ENCODE measurements at regions not wholly inside any gene's neighbourhood (a gene's known extent, or its start where the extent isn't known, plus 50 kb on each side); places are given as distances from the start of the nearest gene placed in this dataset.
"Not testable (repeated sequence)": the region's sequence is repeated elsewhere in the genome, so short reads cannot be mapped to it uniquely, and the experiment has no call there.

DNA sequence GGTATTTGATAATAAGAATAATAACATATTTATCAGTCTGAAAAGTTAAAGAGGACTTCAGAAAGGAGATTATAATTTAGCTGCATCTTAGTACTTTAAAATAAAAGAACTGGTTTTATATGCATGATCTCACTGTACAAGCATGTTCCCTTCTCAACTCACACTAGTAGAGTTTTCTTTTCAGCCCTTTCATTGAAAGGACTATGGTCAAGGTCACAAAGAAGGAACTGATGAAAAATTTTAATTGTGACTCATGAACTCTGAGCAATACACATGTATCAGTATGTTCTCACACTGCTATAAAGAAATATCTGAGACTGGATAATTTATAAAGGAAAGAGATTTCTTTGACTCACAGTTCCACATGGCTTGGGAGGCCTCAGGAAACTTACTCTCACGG is 73.7 kb upstream of the NDST4 start (continued):
- TF ChIP-seq, protein P1, sequence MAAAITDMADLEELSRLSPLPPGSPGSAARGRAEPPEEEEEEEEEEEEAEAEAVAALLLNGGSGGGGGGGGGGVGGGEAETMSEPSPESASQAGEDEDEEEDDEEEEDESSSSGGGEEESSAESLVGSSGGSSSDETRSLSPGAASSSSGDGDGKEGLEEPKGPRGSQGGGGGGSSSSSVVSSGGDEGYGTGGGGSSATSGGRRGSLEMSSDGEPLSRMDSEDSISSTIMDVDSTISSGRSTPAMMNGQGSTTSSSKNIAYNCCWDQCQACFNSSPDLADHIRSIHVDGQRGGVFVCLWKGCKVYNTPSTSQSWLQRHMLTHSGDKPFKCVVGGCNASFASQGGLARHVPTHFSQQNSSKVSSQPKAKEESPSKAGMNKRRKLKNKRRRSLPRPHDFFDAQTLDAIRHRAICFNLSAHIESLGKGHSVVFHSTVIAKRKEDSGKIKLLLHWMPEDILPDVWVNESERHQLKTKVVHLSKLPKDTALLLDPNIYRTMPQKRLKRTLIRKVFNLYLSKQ (tag by site-specific recombination; IDR thresholded peaks at IDR 0.05; ENCODE audit: borderline replicate concordance): no peak
- TF ChIP-seq ZNF24 (tag by site-specific recombination; IDR thresholded peaks at IDR 0.05): no peak

DNA sequence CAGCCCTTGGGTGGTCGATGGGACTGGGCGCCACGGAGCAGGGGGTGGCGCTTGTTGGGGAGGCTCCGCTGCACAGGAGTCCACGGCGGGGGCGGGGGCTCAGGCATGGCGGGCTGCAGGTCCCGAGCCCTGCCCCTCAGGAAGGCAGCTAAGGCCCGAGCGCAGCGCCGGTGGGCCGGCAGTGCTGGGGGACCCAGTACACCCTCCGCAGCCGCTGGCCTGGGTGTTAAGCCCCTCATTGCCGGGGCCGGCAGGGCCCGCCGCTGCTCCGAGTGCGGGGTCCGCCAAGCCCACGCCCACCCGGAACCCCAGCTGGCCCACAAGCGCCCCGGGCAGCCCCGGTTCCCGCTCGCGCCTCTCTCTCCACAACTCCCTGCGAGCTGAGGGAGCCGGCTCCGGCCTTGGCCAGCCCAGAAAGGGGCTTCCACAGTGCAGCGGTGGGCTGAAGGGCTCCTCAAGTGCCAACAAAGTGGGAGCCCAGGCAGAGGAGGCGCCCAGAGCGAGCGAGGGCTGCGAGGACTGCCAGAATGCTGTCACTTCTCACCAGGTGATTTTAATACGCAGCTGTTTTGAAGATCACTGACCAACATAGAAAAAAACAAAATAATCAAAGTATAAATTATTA is 66.1 kb upstream of the NDST4 start:
- CTCF ChIA-PET: interaction anchor here (0.6 kb wide), 1 partner anchor 45 kb away, joined by 3 read pairs; no protein-coding TSS in a partner anchor
- H3K9me3 ChIP-seq (ENCODE audit: control insufficient read depth, insufficient read depth, low read depth, low read length); POLR2A ChIA-PET; H3K4me3 ChIP-seq (ENCODE audit: low read depth, low read length); H3K27ac ChIP-seq (ENCODE audit: extremely low read depth, low read depth, low read length); H3K36me3 ChIP-seq (ENCODE audit: control insufficient read depth in 2 of 2, insufficient read depth in 1 of 2, low read length in 2 of 2); H3K4me1 ChIP-seq (ENCODE audit: control insufficient read depth, insufficient read depth, low read length): not testable (repeated sequence)

DNA sequence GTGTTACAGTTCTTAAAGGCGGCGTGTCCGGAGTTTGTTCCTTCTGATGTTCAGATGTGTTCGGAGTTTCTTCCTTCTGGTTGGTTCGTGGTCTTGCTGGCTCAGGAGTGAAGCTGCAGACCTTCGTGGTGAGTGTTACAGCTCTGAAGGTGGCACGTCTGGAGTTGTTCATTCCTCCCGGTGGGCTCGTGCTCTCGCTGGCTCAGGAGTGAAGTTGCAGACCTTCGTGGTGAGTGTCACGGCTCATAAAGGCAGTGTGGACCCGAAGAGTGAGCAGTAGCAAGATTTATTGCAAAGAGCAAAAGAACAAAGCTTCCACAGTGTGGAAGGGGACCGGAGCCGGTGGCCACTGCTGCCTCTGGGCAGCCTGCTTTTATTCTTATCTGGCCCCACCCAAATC is 65.3 kb upstream of the NDST4 start:
- H3K4me3 ChIP-seq (ENCODE audit: low read depth, low read length); H3K9me3 ChIP-seq (ENCODE audit: control insufficient read depth, insufficient read depth, low read depth, low read length); POLR2A ChIA-PET; CTCF ChIA-PET; H3K4me1 ChIP-seq (ENCODE audit: control insufficient read depth, insufficient read depth, low read length); H3K36me3 ChIP-seq (ENCODE audit: control insufficient read depth in 2 of 2, insufficient read depth in 1 of 2, low read length in 2 of 2); H3K27ac ChIP-seq (ENCODE audit: extremely low read depth, low read depth, low read length): not testable (repeated sequence)

DNA sequence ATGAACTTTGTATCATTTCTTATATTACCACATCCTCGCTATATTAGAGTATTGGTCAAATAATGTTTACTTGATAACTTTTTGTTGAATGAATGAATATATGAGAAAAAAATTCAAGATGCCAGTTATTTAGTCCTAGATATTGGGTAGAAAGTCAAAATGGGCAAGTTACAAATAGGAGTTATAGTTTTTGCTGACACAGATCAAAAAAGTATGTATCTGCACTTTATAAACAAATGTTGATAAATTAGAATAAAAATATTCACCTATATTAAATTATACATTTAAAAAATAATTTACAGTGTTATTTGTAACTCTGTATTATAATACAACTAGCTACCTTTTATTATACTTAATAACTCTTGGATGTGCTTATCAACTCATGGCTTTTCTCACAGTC is 57.8 kb upstream of the NDST4 start:
- no peaks in the 10 kb centered on the region for H3K36me3 ChIP-seq (ENCODE audit: control insufficient read depth in 2 of 2, insufficient read depth in 1 of 2, low read length in 2 of 2)
- POLR2A ChIA-PET: no interaction called here
- no peaks in the 10 kb centered on the region for H3K9me3 ChIP-seq (ENCODE audit: control insufficient read depth, insufficient read depth, low read depth, low read length)
- CTCF ChIA-PET: no interaction called here
- no peak overlapping the region for H3K27ac ChIP-seq (ENCODE audit: extremely low read depth, low read depth, low read length)
- no peak overlapping the region for H3K4me3 ChIP-seq (ENCODE audit: low read depth, low read length)
- TF ChIP-seq, protein P2, sequence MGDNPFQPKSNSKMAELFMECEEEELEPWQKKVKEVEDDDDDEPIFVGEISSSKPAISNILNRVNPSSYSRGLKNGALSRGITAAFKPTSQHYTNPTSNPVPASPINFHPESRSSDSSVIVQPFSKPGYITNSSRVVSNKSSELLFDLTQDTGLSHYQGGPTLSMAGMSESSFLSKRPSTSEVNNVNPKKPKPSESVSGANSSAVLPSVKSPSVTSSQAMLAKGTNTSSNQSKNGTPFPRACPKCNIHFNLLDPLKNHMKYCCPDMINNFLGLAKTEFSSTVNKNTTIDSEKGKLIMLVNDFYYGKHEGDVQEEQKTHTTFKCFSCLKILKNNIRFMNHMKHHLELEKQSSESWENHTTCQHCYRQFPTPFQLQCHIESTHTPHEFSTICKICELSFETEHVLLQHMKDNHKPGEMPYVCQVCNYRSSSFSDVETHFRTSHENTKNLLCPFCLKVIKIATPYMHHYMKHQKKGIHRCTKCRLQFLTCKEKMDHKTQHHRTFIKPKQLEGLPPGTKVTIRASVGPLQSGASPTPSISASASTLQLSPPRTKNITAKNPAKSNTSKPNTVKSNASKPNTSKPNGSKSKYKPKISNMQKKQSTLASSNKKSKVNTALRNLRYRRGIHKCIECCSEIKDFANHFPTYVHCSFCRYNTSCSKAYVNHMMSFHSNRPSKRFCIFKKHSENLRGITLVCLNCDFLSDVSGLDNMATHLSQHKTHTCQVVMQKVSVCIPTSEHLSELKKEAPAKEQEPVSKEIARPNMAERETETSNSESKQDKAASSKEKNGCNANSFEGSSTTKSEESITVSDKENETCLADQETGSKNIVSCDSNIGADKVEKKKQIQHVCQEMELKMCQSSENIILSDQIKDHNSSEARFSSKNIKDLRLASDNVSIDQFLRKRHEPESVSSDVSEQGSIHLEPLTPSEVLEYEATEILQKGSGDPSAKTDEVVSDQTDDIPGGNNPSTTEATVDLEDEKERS (tag by site-specific recombination; IDR thresholded peaks at IDR 0.05): no peak
- TF ChIP-seq ZNF302 (tag by site-specific recombination; IDR thresholded peaks at IDR 0.05; ENCODE audit: low read depth) (no peak), HOXA7 (CRISPR knock-in tag; IDR thresholded peaks at IDR 0.05; ENCODE audit: borderline replicate concordance) (no peak), ZNF664 (tag by site-specific recombination; IDR thresholded peaks at IDR 0.05) (no peak), PRDM1 (tag by site-specific recombination; IDR thresholded peaks at IDR 0.05) (no peak)
- TF ChIP-seq, protein P3, sequence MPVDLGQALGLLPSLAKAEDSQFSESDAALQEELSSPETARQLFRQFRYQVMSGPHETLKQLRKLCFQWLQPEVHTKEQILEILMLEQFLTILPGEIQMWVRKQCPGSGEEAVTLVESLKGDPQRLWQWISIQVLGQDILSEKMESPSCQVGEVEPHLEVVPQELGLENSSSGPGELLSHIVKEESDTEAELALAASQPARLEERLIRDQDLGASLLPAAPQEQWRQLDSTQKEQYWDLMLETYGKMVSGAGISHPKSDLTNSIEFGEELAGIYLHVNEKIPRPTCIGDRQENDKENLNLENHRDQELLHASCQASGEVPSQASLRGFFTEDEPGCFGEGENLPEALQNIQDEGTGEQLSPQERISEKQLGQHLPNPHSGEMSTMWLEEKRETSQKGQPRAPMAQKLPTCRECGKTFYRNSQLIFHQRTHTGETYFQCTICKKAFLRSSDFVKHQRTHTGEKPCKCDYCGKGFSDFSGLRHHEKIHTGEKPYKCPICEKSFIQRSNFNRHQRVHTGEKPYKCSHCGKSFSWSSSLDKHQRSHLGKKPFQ (tag by site-specific recombination; IDR thresholded peaks at IDR 0.05): no peak
- H3K4me1 ChIP-seq (ENCODE audit: control insufficient read depth, insufficient read depth, low read length): no peaks in the 10 kb centered on the region

DNA sequence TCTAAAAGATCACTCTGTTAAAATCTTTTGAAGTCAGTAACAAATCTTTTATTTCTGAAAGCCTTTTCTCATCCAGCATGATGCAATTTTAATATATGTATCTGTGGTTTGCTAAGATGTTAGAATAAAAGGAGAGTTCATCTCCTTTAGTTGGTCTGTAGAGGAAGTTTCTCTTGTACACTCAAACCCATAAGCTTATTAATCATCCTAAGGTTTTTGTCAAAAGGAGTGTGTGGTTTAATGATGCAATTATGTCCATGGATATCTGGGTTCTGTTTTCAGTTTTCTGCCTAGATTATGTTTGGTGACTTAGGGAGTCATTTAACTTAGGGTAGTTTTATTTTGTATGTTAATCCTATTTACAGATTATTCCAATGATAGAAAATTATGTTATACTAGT is 52.1 kb upstream of the NDST4 start:
- Histone ChIP-seq H3K27ac (ENCODE audit: extremely low read depth, low read depth, low read length) (no peak overlapping the region), H3K9me3 (ENCODE audit: control insufficient read depth, insufficient read depth, low read depth, low read length) (no peaks in the 10 kb centered on the region), H3K36me3 (ENCODE audit: control insufficient read depth in 2 of 2, insufficient read depth in 1 of 2, low read length in 2 of 2) (no peaks in the 10 kb centered on the region), H3K4me3 (ENCODE audit: low read depth, low read length) (no peak overlapping the region), H3K4me1 (ENCODE audit: control insufficient read depth, insufficient read depth, low read length) (no peaks in the 10 kb centered on the region)
- CTCF ChIA-PET: no interaction called here
- POLR2A ChIA-PET: no interaction called here
- TF ChIP-seq ZNF274 (IDR thresholded peaks at IDR 0.05; ENCODE audit: low read length): no peak
- TF ChIP-seq ZNF274 (tag by site-specific recombination; IDR thresholded peaks at IDR 0.05; ENCODE audit: borderline replicate concordance): no peak
- TF ChIP-seq, protein P4, sequence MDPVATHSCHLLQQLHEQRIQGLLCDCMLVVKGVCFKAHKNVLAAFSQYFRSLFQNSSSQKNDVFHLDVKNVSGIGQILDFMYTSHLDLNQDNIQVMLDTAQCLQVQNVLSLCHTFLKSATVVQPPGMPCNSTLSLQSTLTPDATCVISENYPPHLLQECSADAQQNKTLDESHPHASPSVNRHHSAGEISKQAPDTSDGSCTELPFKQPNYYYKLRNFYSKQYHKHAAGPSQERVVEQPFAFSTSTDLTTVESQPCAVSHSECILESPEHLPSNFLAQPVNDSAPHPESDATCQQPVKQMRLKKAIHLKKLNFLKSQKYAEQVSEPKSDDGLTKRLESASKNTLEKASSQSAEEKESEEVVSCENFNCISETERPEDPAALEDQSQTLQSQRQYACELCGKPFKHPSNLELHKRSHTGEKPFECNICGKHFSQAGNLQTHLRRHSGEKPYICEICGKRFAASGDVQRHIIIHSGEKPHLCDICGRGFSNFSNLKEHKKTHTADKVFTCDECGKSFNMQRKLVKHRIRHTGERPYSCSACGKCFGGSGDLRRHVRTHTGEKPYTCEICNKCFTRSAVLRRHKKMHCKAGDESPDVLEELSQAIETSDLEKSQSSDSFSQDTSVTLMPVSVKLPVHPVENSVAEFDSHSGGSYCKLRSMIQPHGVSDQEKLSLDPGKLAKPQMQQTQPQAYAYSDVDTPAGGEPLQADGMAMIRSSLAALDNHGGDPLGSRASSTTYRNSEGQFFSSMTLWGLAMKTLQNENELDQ (tag by site-specific recombination; IDR thresholded peaks at IDR 0.05; ENCODE audit: low read depth): no peak
- TF ChIP-seq ZNF776 (tag by site-specific recombination; IDR thresholded peaks at IDR 0.05; ENCODE audit: borderline replicate concordance): no peak
- no peak for TF ChIP-seq HOXC10 (CRISPR knock-in tag; IDR thresholded peaks at IDR 0.05)
- TF ChIP-seq, protein P1 (tag by site-specific recombination; IDR thresholded peaks at IDR 0.05; ENCODE audit: borderline replicate concordance): no peak
- TF ChIP-seq ZNF23 (tag by site-specific recombination; IDR thresholded peaks at IDR 0.05; ENCODE audit: borderline replicate concordance): no peak
- no peak for TF ChIP-seq ZNF341 (tag by site-specific recombination; IDR thresholded peaks at IDR 0.05; ENCODE audit: low read depth)
- TF ChIP-seq ZNF404 (tag by site-specific recombination; IDR thresholded peaks at IDR 0.05): no peak
